Sigmoid colon (tissue), 6 donors: ENCODE measurements at regions not wholly inside any gene's neighbourhood (a gene's known extent, or its start where the extent isn't known, plus 50 kb on each side); places are given as distances from the start of the nearest gene placed in this dataset.

Experiments
- DNase-seq: peaks from one replicate; pipeline ENCODE4 v3.0.0-alpha.2; 2019
- H3K27ac ChIP-seq, 4 donors: fragments of 200-600 bp; sonication (generic); one replicate each; pipeline ENCODE4 v1.5.1; 2016 to 2019; ENCODE audit warnings: mild to moderate bottlenecking in 1 of 4
- H3K27me3 ChIP-seq, 3 donors: fragments of 200-600 bp; sonication (generic); one replicate each; pipeline ENCODE4 v1.5.1; 2019; ENCODE audit warnings: mild to moderate bottlenecking in 1 of 3
- H3K36me3 ChIP-seq, 4 donors: fragments of 200-600 bp; sonication (generic); one replicate each; pipeline ENCODE4 v1.5.1; 2016 to 2019
- H3K4me1 ChIP-seq, 4 donors: fragments of 200-600 bp; sonication (generic); one replicate each; pipeline ENCODE4 v1.5.1; 2017 to 2019
- H3K4me3 ChIP-seq, 4 donors: fragments of 200-600 bp; sonication (generic); one replicate each; pipeline ENCODE4 v1.5.1; 2017 to 2019; ENCODE audit warnings: mild to moderate bottlenecking in 2 of 4, moderate library complexity in 1 of 4
- H3K9me3 ChIP-seq, 4 donors: fragments of 200-600 bp in 3 of 4; sonication (generic) in 3 of 4; one replicate each; pipeline versions ENCODE4 v1.5.1 to v1.6.1; 2013 to 2019
- EP300 ChIP-seq, 4 donors: sonication (generic); formaldehyde crosslinking; IDR thresholded peaks; one replicate each; pipeline ENCODE4 v1.6.1; 2017; ENCODE audit warnings: antibody characterized with exemption in 4 of 4
- POLR2A ChIP-seq, 2 donors: fragments of 450-650 bp; IDR thresholded peaks; one replicate each; pipeline ENCODE4 v1.6.1; 2016; ENCODE audit warnings: antibody characterized with exemption in 2 of 2, mild to moderate bottlenecking in 2 of 2, moderate library complexity in 2 of 2
- POLR2AphosphoS5 ChIP-seq, 4 donors: sonication (generic); formaldehyde crosslinking; IDR thresholded peaks; one replicate each; pipeline ENCODE4 v1.6.1; 2017; ENCODE audit warnings: antibody characterized with exemption in 4 of 4
- WGBS, 2 donors: extraction: QIAGEN DNeasy Blood & Tissue Kit; methylation state at CpG; one replicate each; pipeline ENCODE4 v1.1.7; 2013; 5-methylcytosine and 5-hydroxymethylcytosine counted together
- intact Hi-C: fragments of 100-400 bp; cut with DNase I; formaldehyde crosslinking; loops from one replicate; pipeline ENCODE4 v1.15.1; 2023
- TF ChIP-seq, protein P1 (sequence below), 4 experiments: fragments of 450-650 bp in 3 of 4; fragments of 200-600 bp in 1 of 4; IDR thresholded peaks; one replicate each; pipeline ENCODE4 v1.5.1; 2016 to 2019; ENCODE audit warnings: antibody characterized with exemption in 4 of 4, mild to moderate bottlenecking in 3 of 4, moderate library complexity in 2 of 4
- donor health status: healthy with polysubstance abuse.
- donor health status: healthy.

DNA sequence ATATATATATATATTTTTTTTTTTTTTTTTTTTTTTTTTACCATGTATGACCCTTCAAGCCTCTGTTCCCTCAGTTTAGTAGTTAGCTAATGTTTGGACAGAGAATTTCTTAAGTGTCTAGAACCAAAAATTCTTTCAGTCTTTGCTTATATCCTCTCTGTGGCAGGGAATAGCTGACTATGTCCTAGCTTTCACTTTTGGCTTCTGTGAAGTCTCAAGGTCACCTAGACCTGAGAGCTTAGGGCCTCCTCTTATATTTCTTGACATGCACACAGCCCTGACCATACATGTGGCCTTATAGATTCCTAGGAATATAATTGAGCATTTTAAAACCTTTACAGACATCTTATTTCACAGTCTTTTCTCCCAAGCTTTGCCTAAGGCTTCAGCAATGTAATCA lies 930.8 kb upstream of the CDH9 start:
- Histone ChIP-seq H3K4me1 (no peaks in the 10 kb centered on the region), H3K4me3 (no peak overlapping the region), H3K36me3 (no peaks in the 10 kb centered on the region), H3K9me3 (peaks cover 0 to 8% (median 1%) of the 10 kb centered on the region in 4 donors), H3K27ac (no peak overlapping the region), H3K27me3 (no peaks in the 10 kb centered on the region)
- intact Hi-C loops, result no loop called here
- TF ChIP-seq EP300 (IDR thresholded peaks at IDR 0.05) (no peak), POLR2A (IDR thresholded peaks at IDR 0.05) (no peak), POLR2AphosphoS5 (IDR thresholded peaks at IDR 0.05) (no peak)
- TF ChIP-seq, protein P1, sequence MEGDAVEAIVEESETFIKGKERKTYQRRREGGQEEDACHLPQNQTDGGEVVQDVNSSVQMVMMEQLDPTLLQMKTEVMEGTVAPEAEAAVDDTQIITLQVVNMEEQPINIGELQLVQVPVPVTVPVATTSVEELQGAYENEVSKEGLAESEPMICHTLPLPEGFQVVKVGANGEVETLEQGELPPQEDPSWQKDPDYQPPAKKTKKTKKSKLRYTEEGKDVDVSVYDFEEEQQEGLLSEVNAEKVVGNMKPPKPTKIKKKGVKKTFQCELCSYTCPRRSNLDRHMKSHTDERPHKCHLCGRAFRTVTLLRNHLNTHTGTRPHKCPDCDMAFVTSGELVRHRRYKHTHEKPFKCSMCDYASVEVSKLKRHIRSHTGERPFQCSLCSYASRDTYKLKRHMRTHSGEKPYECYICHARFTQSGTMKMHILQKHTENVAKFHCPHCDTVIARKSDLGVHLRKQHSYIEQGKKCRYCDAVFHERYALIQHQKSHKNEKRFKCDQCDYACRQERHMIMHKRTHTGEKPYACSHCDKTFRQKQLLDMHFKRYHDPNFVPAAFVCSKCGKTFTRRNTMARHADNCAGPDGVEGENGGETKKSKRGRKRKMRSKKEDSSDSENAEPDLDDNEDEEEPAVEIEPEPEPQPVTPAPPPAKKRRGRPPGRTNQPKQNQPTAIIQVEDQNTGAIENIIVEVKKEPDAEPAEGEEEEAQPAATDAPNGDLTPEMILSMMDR (IDR thresholded peaks at IDR 0.05), result no peak
- DNase-seq, result no peak

DNA sequence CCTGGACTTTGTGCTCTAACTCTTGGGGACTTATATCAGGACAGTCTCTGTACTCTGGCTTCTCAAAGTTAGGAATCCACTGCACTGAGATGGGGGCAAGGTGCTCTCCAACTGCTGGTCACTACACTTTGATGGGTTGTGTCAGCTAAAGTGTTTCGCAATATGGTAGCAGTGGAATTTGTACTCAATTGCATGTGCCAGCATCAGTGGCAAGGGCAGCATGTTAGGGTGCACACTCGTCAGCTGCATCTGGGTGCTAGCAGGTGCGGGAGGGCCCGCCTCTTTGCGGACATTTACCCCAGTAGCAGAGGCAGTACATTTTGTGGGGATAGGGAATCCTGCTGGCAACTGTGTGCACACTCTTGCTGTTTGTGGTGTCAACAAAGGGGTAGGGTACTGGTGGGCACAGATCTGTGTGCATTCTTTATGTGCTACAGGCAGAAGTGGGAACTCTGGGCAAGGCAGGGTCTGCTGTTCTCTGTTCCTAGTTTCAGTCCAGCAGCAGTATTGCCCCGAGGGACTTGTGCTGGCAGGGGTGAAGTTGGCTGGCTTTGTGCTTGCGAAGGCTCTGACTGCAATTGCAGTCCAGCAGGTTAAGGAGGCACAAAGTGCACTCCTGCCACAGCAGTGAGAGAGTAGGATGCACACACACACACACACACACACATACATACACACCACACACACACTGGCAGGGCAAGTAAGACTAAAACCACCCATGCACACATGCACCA lies 924.8 kb upstream of the CDH9 start:
- no peak overlapping the region for H3K27ac ChIP-seq
- H3K36me3 ChIP-seq, result no peaks in the 10 kb centered on the region
- WGBS, 2 donors, result 90 to 94% methylated on average over 7 of the region's 7 CpGs
- H3K27me3 ChIP-seq, result no peaks in the 10 kb centered on the region
- intact Hi-C loops, result no loop called here
- H3K4me3 ChIP-seq, result no peak overlapping the region
- peaks cover 0 to 17% (median 1%) of the 10 kb centered on the region in 4 donors for H3K9me3 ChIP-seq
- no peaks in the 10 kb centered on the region for H3K4me1 ChIP-seq
- TF ChIP-seq EP300 (IDR thresholded peaks at IDR 0.05), result no peak
- TF ChIP-seq POLR2A (IDR thresholded peaks at IDR 0.05), result no peak
- no peak for TF ChIP-seq POLR2AphosphoS5 (IDR thresholded peaks at IDR 0.05)
- no peak for DNase-seq

DNA sequence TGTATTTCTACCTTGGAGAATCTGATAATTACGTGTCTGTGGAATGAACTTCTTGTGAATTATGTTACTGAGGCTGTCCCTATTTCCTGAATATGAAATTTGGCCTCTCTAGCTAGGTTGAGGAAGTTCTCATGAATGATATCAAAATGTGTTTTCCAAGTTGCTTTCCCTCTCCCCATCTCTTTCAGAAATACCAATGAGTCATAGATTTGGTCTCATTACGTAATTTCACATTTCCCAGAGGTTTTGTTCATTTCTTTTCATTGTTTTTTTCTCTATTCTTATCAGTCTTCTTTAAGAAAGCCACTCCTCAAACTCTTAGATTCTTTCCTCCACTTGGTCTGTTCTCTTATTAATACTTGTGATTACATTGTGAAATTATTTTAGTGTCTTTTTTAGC lies 923.8 kb upstream of the CDH9 start:
- no peak for DNase-seq
- Histone ChIP-seq H3K36me3 (no peaks in the 10 kb centered on the region), H3K27me3 (no peaks in the 10 kb centered on the region), H3K4me1 (no peaks in the 10 kb centered on the region), H3K9me3 (peaks cover 0 to 17% (median 1%) of the 10 kb centered on the region in 4 donors), H3K27ac (no peak overlapping the region), H3K4me3 (no peak overlapping the region)
- TF ChIP-seq POLR2AphosphoS5 (IDR thresholded peaks at IDR 0.05) (no peak), POLR2A (IDR thresholded peaks at IDR 0.05) (no peak), EP300 (IDR thresholded peaks at IDR 0.05) (no peak)
- TF ChIP-seq, protein P1 (IDR thresholded peaks at IDR 0.05), result no peak
- WGBS, 2 donors, result 40 to 63% methylated on average over 2 of the region's 2 CpGs
- intact Hi-C loops, result no loop called here

DNA sequence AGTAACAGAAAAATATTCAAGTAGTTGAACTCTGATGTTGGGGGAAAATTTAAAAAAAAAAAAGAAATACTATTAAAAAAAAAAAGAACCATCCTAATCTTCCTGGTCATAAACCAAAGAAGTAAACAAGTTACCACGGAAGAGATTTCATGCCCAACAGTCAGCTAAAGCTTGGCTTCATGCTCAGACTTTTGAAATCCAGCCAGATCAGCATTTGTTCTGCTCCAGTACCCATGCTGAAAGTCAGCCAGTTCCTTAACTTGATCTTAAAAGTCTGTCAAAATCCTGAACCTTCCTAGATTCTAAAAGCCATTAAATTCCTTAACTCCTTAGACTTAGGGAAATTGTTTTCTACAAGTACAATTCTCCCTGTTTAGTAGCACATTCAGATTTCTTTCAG lies 908.7 kb upstream of the CDH9 start:
- no peak overlapping the region for H3K4me3 ChIP-seq
- no peak overlapping the region for H3K27ac ChIP-seq
- H3K4me1 ChIP-seq, result no peaks in the 10 kb centered on the region
- TF ChIP-seq EP300 (IDR thresholded peaks at IDR 0.05) (no peak), POLR2AphosphoS5 (IDR thresholded peaks at IDR 0.05) (no peak), POLR2A (IDR thresholded peaks at IDR 0.05) (no peak)
- no peaks in the 10 kb centered on the region for H3K36me3 ChIP-seq
- intact Hi-C loops, result no loop called here
- H3K27me3 ChIP-seq, result no peaks in the 10 kb centered on the region
- H3K9me3 ChIP-seq, result no peaks in the 10 kb centered on the region
- DNase-seq, result no peak
- 11 to 16% methylated on average over 1 of the region's 1 CpG for WGBS, 2 donors

DNA sequence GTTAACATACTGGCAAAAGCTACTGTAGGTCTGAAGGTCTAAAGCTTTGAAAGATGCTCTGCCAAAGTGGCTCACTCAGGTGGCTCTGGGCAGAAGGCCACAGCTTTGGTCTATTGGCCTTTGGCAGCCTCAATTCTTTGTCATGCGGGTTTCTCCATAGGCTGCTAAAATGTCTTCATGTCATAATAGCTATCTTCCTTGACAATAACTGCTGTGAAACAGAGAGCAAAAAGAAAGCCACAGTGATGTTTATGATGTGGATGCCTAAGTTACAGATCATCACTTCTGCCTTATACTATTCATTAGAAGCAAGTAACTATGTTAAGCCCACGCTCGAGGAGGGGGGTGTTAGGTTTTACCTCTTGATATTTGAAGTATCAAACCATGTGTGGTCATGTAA lies 906.1 kb upstream of the CDH9 start:
- Histone ChIP-seq H3K4me3 (no peak overlapping the region), H3K9me3 (no peaks in the 10 kb centered on the region), H3K27me3 (no peaks in the 10 kb centered on the region), H3K27ac (no peak overlapping the region), H3K4me1 (no peaks in the 10 kb centered on the region), H3K36me3 (no peaks in the 10 kb centered on the region)
- intact Hi-C loops, result no loop called here
- 86 to 92% methylated on average over 3 of the region's 3 CpGs for WGBS, 2 donors
- TF ChIP-seq, protein P1 (IDR thresholded peaks at IDR 0.05), result no peak
- no peak for TF ChIP-seq POLR2AphosphoS5 (IDR thresholded peaks at IDR 0.05)
- no peak for TF ChIP-seq EP300 (IDR thresholded peaks at IDR 0.05)
- no peak for TF ChIP-seq POLR2A (IDR thresholded peaks at IDR 0.05)
- DNase-seq, result no peak

DNA sequence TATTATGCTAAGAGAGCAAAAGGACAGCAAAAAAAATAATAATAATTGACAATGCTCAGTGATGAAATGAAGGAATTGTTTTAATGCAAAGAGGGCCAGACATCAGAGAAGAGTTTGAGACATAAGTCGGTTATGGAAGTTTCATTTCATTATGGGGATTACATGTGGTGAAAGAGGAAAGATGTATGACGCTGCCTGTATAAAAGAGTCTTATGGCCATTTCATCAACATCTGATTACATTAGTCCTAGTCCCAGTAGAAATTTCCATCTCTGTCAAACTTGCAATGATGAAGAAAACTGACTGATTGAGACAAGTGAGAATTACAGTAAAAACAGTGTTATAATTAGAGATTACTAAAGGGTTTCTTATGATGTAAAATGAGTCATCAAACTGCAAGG lies 900.6 kb upstream of the CDH9 start:
- Histone ChIP-seq H3K4me1 (no peaks in the 10 kb centered on the region), H3K9me3 (no peaks in the 10 kb centered on the region), H3K4me3 (no peak overlapping the region), H3K27ac (no peak overlapping the region), H3K27me3 (no peaks in the 10 kb centered on the region), H3K36me3 (no peaks in the 10 kb centered on the region)
- intact Hi-C loops, result no loop called here
- 88 to 91% methylated on average over 2 of the region's 2 CpGs for WGBS, 2 donors
- DNase-seq, result no peak
- TF ChIP-seq, protein P1 (IDR thresholded peaks at IDR 0.05), result no peak
- TF ChIP-seq POLR2A (IDR thresholded peaks at IDR 0.05) (no peak), EP300 (IDR thresholded peaks at IDR 0.05) (no peak), POLR2AphosphoS5 (IDR thresholded peaks at IDR 0.05) (no peak)
